NCI-H2227 (cell line): ENCODE measurements at regions not wholly inside any gene's neighbourhood (a gene's known extent, or its start where the extent isn't known, plus 50 kb on each side); places are given as distances from the start of the nearest gene placed in this dataset.

Experiments used
- DNase-seq: peaks from one replicate; lab custom pipeline; 2025; ENCODE audit not compliant: unreplicated experiment; lab: John Stamatoyannopoulos, UW

GRCh38 chr1:80878343-80878742, 922.4 kb upstream of the ADGRL2 start:
- no peak for DNase-seq

GRCh38 chr1:80876035-80876434, 924.7 kb upstream of the ADGRL2 start:
- DNase-seq = no peak

- no peak for DNase-seq
Measured at GRCh38 chr1:80869299-80869698, 931.4 kb upstream of the ADGRL2 start.

GRCh38 chr1:80847904-80848303, 952.8 kb upstream of the ADGRL2 start:
- no peak for DNase-seq

- DNase-seq = no peak
Measured at GRCh38 chr1:80846966-80847365, 953.8 kb upstream of the ADGRL2 start.

- DNase-seq = no peak
Measured at GRCh38 chr1:80842796-80843195, 957.9 kb upstream of the ADGRL2 start.

- no peak for DNase-seq
Measured at GRCh38 chr1:80841261-80841660, 959.5 kb upstream of the ADGRL2 start.

- no peak for DNase-seq
Measured at GRCh38 chr1:80837066-80837465, 963.7 kb upstream of the ADGRL2 start.

GRCh38 chr1:80836505-80836904, 964.2 kb upstream of the ADGRL2 start:
- no peak for DNase-seq

GRCh38 chr1:80827666-80828065, 973.1 kb upstream of the ADGRL2 start:
- DNase-seq = no peak

- DNase-seq = no peak
Measured at GRCh38 chr1:80825067-80825466, 975.7 kb upstream of the ADGRL2 start.

- no peak for DNase-seq
Measured at GRCh38 chr1:80818211-80818610, 982.5 kb upstream of the ADGRL2 start.

GRCh38 chr1:80807981-80808380, 992.8 kb upstream of the ADGRL2 start:
- no peak for DNase-seq

GRCh38 chr1:80806431-80806830, 994.3 kb upstream of the ADGRL2 start:
- DNase-seq = no peak

- no peak for DNase-seq
Measured at GRCh38 chr1:80801695-80802094, 999.0 kb upstream of the ADGRL2 start.

- no peak for DNase-seq
Measured at GRCh38 chr1:80799457-80799856, 1001.3 kb upstream of the ADGRL2 start.

GRCh38 chr1:80779275-80779674, 1021.5 kb upstream of the ADGRL2 start:
- DNase-seq = no peak

- DNase-seq = no peak
Measured at GRCh38 chr1:80778094-80778840, 1022.5 kb upstream of the ADGRL2 start.

GRCh38 chr1:80776266-80776665, 1024.5 kb upstream of the ADGRL2 start:
- DNase-seq = no peak

GRCh38 chr1:80769208-80769750, 1031.5 kb upstream of the ADGRL2 start:
- no peak for DNase-seq

GRCh38 chr1:80767711-80768110, 1033.0 kb upstream of the ADGRL2 start:
- DNase-seq = no peak

- DNase-seq = no peak
Measured at GRCh38 chr1:80759354-80759753, 1041.4 kb upstream of the ADGRL2 start.

GRCh38 chr1:80755944-80756343, 1044.8 kb upstream of the ADGRL2 start:
- DNase-seq = no peak
